Omental fat pad (tissue), 3 donors: ENCODE measurements at regions not wholly inside any gene's neighbourhood (a gene's known extent, or its start where the extent isn't known, plus 50 kb on each side); places are given as distances from the start of the nearest gene placed in this dataset.
A peak's percentile ranks its signal among the peaks of the same experiment; 100 is the strongest.

Source experiments
- ATAC-seq: fragments of 150-250 bp; one replicate; pipeline ENCODE4 v1.9.1; 2016; ENCODE audit warnings: mild to moderate bottlenecking, moderate library complexity; ENCODE audit not compliant: low FRiP score
- DNase-seq: peaks from one replicate; pipeline ENCODE4 v3.0.0-alpha.2; 2019; ENCODE audit warnings: low spot score
- TF ChIP-seq, protein P1 (sequence below), 3 donors: fragments of 450-650 bp; IDR thresholded peaks; one replicate each; pipeline ENCODE4 v1.5.1; 2016 to 2017; ENCODE audit warnings: antibody characterized with exemption in 3 of 3, mild to moderate bottlenecking in 3 of 3, moderate library complexity in 2 of 3

DNA sequence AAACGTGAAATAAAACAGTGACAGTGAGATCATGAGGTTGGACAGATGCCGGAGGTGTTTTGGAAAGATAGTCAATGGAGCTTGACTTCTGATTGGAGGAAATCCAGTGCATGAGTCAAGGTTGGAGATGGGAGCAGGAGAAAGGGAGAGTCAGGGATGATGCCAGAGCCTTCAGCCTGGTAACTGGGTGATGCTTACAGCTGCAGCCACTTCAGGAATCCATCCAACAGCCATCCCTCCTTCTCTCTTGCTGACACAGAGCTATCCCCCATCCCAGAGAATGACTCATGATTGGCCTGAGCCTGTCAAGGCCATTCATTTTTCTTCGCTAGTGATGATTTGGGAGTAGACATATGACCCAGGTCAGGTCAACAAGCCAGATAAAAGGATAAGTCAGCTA, 112.8 kb downstream of the SAMD5 start:
- TF ChIP-seq, protein P1, sequence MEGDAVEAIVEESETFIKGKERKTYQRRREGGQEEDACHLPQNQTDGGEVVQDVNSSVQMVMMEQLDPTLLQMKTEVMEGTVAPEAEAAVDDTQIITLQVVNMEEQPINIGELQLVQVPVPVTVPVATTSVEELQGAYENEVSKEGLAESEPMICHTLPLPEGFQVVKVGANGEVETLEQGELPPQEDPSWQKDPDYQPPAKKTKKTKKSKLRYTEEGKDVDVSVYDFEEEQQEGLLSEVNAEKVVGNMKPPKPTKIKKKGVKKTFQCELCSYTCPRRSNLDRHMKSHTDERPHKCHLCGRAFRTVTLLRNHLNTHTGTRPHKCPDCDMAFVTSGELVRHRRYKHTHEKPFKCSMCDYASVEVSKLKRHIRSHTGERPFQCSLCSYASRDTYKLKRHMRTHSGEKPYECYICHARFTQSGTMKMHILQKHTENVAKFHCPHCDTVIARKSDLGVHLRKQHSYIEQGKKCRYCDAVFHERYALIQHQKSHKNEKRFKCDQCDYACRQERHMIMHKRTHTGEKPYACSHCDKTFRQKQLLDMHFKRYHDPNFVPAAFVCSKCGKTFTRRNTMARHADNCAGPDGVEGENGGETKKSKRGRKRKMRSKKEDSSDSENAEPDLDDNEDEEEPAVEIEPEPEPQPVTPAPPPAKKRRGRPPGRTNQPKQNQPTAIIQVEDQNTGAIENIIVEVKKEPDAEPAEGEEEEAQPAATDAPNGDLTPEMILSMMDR (IDR thresholded peaks at IDR 0.05), result no peak
- DNase-seq, result no peak
- peak; percentile 98 for ATAC-seq

- TF ChIP-seq, protein P1 (IDR thresholded peaks at IDR 0.05), result no peak
- DNase-seq (no peak), ATAC-seq (no peak)
Measured at GRCh38 chr6:147621961-147622360, 113.5 kb downstream of the SAMD5 start.

DNA sequence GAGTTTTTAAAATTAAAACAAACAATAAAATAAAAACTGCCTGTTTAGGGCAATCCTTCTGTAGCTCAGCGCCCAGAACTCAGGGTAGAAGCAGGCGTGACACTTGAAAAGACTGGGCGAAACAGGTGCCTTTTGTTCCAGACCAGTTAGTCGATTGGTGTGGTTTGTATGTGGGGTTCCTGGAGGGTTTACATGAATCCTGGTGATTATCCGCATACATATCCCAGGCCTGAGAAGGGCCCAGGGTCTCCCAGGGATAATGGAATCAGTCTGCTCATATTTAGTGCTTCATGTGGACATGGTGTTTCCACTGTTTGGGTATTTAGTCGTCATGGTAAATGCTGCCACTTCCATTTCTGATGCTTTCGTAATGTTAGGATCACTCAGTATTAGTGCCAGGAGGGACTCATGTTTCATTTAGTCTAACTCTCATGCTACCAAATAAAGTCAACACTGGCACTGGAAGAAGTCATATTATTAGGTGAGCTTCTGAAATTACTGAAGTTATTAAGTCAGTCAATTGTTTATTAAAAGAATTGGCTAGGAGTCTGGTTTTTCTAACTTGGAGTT, 116.5 kb downstream of the SAMD5 start:
- DNase-seq (no peak), ATAC-seq (no peak)
- TF ChIP-seq, protein P1 (IDR thresholded peaks at IDR 0.05), result no peak

GRCh38 chr6:147625946-147626345, 117.5 kb downstream of the SAMD5 start:
- TF ChIP-seq, protein P1 (IDR thresholded peaks at IDR 0.05), result no peak
- ATAC-seq, result no peak
- DNase-seq, result no peak

GRCh38 chr6:147627411-147627810, 118.9 kb downstream of the SAMD5 start:
- DNase-seq (no peak), ATAC-seq (no peak)
- TF ChIP-seq, protein P1 (IDR thresholded peaks at IDR 0.05), result no peak

DNA sequence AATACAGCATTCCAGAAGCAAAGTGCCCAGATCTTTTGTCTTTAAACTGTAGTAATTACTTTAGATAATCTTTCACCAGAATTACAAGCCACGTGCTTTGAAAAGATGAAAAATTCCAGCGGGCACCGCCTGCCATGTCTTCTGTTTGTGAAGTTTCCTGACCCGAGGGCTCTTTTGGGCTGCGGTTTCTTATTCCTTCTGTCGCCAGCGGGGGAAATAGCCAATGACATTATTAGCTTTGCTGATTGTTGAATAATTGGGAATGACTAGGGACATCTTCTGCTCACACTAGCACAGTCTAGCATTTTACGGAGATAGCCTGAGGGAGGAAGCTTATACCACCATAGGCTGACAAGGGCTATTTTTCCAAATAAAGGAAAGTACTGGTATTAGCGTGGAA, 124.7 kb downstream of the SAMD5 start:
- DNase-seq (no peak), ATAC-seq (no peak)
- TF ChIP-seq, protein P1 (IDR thresholded peaks at IDR 0.05), result no peak

DNA sequence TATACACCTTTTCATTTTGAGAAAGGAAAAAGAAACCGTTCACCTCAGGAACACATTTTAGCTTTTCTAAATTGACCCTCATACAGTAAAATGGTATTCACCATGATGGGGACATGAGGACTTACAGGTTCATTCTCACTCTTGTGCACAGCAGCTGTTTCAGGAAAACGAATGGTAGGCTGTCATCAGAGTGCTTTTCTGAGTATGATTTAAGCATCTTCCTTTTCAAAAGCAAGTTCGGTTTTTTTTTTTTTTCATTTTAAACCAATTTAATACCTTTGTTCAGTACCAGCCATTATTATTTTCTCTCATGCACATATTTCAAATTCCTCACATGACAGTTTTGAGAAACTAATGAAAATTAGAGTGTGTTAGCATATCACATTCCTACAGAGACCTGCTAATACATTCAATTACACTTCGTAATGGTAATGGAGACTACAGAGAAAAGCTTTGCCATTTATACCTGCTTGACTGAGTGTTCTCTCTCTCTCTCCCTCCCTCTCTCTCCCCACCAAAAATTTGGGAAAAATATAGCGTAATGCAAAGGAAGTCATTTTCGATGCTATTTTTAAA, 129.2 kb downstream of the SAMD5 start:
- DNase-seq, result no peak
- TF ChIP-seq, protein P1 (IDR thresholded peaks at IDR 0.05), result no peak
- no peak for ATAC-seq
